Retinal pigment epithelial cell (primary cell): ENCODE measurements at regions not wholly inside any gene's neighbourhood (a gene's known extent, or its start where the extent isn't known, plus 50 kb on each side); places are given as distances from the start of the nearest gene placed in this dataset.

Source experiments
- DNase-seq: peaks from one replicate; pipeline ENCODE4 v3.0.0-alpha.2; 2010; ENCODE audit warnings: low read depth
- H3K4me3 ChIP-seq: 2 replicates; pipeline ENCODE4 v1.5.1; 2011; ENCODE audit warnings: mild to moderate bottlenecking, low read length, control low read depth, moderate library complexity
- TF ChIP-seq, protein P1 (sequence below): conservative IDR thresholded peaks from 2 replicates; pipeline ENCODE4 v1.5.1; 2011; ENCODE audit warnings: low read depth, low read length, control low read depth, inconsistent platforms

DNA sequence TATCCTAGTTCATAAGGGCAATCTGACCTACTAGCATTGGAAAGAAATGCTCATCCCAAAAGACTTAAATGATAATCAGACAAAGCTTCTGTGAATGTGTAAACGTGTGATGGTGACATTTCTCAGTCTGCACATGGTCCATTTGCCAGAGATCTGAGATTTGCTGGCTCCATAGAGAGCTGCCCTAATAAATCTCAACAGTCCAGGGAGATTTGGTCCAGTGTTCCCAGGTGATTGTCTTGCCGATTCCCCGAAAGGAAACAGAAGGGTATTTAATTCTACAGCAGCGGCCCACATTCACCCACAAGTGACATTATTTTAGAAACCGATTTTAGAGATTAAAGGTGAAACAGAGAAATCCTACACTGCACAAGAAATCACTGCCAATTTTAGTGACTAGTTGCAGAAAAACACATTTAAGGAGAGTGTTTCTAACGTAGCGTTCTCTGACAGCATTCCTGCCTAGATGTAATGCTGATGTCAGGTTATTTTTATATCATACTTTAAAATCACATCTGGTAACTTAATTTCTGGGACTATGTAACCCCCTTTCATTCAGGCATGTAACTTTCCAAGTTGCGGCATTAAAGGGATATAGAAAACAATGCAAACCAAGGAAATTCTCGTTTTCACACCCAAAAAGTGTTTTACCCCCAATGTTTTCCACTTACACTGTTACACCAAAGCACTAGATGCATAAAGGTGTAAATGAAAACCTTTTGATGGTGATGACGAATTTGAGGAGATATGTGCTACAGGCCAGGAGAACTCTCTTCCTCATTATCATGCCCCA is 231.9 kb upstream of the FN1 start:
- TF ChIP-seq, protein P1, sequence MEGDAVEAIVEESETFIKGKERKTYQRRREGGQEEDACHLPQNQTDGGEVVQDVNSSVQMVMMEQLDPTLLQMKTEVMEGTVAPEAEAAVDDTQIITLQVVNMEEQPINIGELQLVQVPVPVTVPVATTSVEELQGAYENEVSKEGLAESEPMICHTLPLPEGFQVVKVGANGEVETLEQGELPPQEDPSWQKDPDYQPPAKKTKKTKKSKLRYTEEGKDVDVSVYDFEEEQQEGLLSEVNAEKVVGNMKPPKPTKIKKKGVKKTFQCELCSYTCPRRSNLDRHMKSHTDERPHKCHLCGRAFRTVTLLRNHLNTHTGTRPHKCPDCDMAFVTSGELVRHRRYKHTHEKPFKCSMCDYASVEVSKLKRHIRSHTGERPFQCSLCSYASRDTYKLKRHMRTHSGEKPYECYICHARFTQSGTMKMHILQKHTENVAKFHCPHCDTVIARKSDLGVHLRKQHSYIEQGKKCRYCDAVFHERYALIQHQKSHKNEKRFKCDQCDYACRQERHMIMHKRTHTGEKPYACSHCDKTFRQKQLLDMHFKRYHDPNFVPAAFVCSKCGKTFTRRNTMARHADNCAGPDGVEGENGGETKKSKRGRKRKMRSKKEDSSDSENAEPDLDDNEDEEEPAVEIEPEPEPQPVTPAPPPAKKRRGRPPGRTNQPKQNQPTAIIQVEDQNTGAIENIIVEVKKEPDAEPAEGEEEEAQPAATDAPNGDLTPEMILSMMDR, result no peak

DNA sequence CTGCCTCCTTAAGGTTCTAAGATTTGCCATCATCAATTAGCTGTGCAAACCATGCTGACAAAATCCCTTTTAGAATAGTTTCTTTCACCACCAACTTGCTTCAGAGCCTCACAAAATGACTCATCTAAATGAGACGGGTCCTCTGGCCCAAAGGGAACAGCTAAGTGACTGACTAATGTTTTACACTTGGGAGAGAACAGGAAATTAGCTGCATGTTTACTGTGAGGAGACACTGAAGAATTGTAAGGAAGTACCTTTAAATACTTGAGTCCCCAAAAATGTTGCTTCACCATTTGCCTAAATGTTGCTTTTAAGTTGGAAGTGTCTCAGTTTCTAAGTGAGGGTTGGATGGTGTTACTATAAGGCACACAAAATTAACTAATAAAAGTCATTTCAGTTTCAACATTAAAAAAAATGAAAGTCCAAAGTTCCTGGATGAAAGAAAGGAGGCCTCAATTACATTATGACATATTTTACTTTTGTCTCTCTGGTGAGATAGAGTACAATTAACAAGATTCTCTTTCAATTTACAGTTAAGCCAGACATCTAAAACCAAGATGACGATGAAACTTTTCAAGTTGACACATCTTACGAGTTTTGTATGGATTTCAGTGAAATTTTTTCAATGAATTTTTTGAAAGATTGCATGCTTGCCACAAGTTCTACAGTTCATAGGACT is 229.1 kb upstream of the FN1 start:
- TF ChIP-seq, protein P1, result no peak
- no peak overlapping the region for H3K4me3 ChIP-seq
- DNase-seq, result peak; percentile 72

More for the DNA sequence above, 231.9 kb upstream of the FN1 start:
- DNase-seq, result no peak
- H3K4me3 ChIP-seq, result no peak overlapping the region

DNA sequence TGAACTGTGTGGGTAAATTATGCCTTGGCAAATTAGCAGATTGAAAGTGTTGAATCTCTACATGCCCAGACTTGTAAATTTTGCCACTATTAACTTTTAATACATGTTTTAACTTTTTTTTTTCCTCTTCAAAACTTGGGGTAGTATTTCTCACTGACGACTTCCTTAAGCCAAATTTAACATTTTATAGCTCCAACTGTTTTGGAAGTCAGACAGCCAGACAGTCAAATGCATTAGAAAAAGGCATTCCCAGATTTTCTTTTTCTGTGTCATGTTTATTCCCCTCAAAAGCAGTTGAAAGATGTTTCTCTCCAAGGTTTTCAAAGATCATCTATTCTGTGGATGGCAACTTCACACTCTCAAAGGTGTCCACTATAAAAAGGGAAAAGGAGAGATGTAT is 226.8 kb upstream of the FN1 start:
- no peak for DNase-seq
- TF ChIP-seq, protein P1, result no peak
- no peak overlapping the region for H3K4me3 ChIP-seq

DNA sequence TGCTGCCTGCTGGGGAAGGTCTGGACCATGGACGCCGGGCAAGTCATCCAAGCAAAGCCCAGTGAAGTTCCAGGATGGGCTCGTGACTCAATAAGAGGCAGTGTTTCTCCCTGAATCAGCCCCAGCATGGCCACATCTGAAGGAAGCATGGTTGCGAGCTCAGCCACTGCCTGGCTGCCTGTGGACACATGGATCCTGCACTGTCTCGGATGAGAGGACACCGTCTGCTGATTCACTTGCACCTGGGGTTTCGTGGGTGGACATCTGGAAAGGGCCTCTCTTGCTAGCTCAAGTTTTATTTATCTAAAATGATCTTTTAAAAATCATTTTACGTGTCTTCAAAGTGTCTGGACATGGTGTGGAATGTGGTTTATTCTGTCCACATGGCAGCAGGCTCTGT is 224.8 kb upstream of the FN1 start:
- TF ChIP-seq, protein P1, result no peak
- DNase-seq, result no peak

DNA sequence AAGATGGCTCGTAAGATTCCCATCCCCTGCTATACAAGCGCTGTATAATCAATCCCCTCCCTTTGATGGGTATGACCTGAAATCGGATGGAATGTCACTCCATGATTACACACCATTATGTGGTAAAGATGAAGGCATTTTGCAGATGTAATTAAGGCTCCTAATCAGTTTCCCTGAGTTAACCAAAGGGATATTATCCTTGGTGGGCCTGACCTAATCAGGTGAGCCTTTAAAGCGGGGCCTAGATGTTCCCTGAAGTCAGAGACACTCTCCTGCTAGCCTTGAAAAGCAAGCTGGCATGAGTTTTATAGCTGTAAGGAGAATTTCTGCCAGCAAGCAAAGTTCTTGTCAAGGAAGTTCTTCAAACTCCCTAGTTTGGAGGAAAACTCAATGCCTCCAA is 223.8 kb upstream of the FN1 start:
- DNase-seq, result no peak
- TF ChIP-seq, protein P1, result no peak
- H3K4me3 ChIP-seq, result no peak overlapping the region

More for the DNA sequence above, 224.8 kb upstream of the FN1 start:
- no peak overlapping the region for H3K4me3 ChIP-seq

DNA sequence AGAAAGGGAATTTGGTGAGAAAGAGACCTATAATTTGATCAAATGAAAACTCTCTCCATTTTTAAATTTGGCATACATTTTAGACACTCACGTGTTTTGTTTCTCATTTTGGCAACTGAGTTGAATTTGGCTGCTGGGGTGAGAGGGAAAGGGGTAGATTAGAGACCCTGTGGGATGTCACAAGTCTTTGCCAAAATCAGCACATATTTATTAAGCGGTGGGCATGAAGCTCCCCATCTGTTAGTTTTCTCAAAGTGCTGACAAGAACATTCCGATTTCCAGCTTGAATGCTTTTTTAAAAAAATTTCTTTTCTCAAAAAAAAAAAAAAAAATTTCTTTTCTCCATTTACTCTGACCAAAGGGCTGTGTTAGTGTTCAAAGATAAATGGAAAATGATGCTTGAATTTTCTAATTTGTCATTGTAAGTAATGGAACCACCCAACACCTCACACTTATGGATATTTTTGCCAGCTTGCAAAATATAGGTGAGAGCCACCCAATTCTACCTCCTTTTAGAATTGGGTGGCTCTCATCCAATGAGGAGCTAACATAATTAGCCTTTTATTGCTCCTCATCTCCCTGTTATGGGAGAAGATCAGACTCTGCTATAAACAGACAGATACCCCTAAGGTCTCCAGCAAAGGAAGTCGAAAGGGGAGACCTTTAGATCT is 222.9 kb upstream of the FN1 start:
- no peak overlapping the region for H3K4me3 ChIP-seq
- TF ChIP-seq, protein P1, result no peak
- DNase-seq, result no peak
